ENCODE measurements at regions not wholly inside any gene's neighbourhood (a gene's known extent, or its start where the extent isn't known, plus 50 kb on each side); places are given as distances from the start of the nearest gene placed in this dataset.

GRCh38 chr11:27217948-27218420, 145.0 kb downstream of the CCDC34 start:
- DNase-seq (ENCODE audit: low read depth in 1 of 2, low spot score in 1 of 2) = no peak

GRCh38 chr11:27217496-27217895, 145.5 kb downstream of the CCDC34 start:
- DNase-seq (ENCODE audit: low read depth in 1 of 2, low spot score in 1 of 2) = no peak
- in situ Hi-C loops (cut with HindIII; ENCODE audit: low pct_unique_long_range_greater_than_20kb, low sequenced_read_pairs) = no loop called here
- no peak for TF ChIP-seq JUND (IDR thresholded peaks at IDR 0.05; ENCODE audit: low read depth)

More at GRCh38 chr11:27217948-27218420, 145.0 kb downstream of the CCDC34 start:
- in situ Hi-C loops (cut with HindIII; ENCODE audit: low pct_unique_long_range_greater_than_20kb, low sequenced_read_pairs) = no loop called here
- TF ChIP-seq JUND (IDR thresholded peaks at IDR 0.05; ENCODE audit: low read depth) = no peak

GRCh38 chr11:27216270-27217149, 146.5 kb downstream of the CCDC34 start:
- in situ Hi-C loops (cut with HindIII; ENCODE audit: low pct_unique_long_range_greater_than_20kb, low sequenced_read_pairs) = no loop called here
- TF ChIP-seq JUND (IDR thresholded peaks at IDR 0.05; ENCODE audit: low read depth) = no peak
- no peak for DNase-seq (ENCODE audit: low read depth in 1 of 2, low spot score in 1 of 2)

- no peak for TF ChIP-seq JUND (IDR thresholded peaks at IDR 0.05; ENCODE audit: low read depth)
- in situ Hi-C loops (cut with HindIII; ENCODE audit: low pct_unique_long_range_greater_than_20kb, low sequenced_read_pairs) = no loop called here
- DNase-seq (ENCODE audit: low read depth in 1 of 2, low spot score in 1 of 2) = peak in 1 of 2 experiments; percentile 27
Measured at GRCh38 chr11:27215471-27216269, 147.3 kb downstream of the CCDC34 start.

- TF ChIP-seq JUND (IDR thresholded peaks at IDR 0.05; ENCODE audit: low read depth) = no peak
- DNase-seq (ENCODE audit: low read depth in 1 of 2, low spot score in 1 of 2) = no peak
- in situ Hi-C loops (cut with HindIII; ENCODE audit: low pct_unique_long_range_greater_than_20kb, low sequenced_read_pairs) = no loop called here
Measured at GRCh38 chr11:27214713-27215112, 148.3 kb downstream of the CCDC34 start.

GRCh38 chr11:27213232-27213660, 149.8 kb downstream of the CCDC34 start:
- DNase-seq (ENCODE audit: low read depth in 1 of 2, low spot score in 1 of 2) = no peak
- in situ Hi-C loops (cut with HindIII; ENCODE audit: low pct_unique_long_range_greater_than_20kb, low sequenced_read_pairs) = no loop called here

GRCh38 chr11:27212248-27212780, 150.7 kb downstream of the CCDC34 start:
- DNase-seq (ENCODE audit: low read depth in 1 of 2, low spot score in 1 of 2) = no peak
- in situ Hi-C loops (cut with HindIII; ENCODE audit: low pct_unique_long_range_greater_than_20kb, low sequenced_read_pairs) = no loop called here
- no peak for TF ChIP-seq JUND (IDR thresholded peaks at IDR 0.05; ENCODE audit: low read depth)

More at GRCh38 chr11:27213232-27213660, 149.8 kb downstream of the CCDC34 start:
- no peak for TF ChIP-seq JUND (IDR thresholded peaks at IDR 0.05; ENCODE audit: low read depth)

GRCh38 chr11:27211370-27212127, 151.5 kb downstream of the CCDC34 start:
- DNase-seq (ENCODE audit: low read depth in 1 of 2, low spot score in 1 of 2) = peak in 1 of 2 experiments; percentile 25
- no peak for TF ChIP-seq JUND (IDR thresholded peaks at IDR 0.05; ENCODE audit: low read depth)
- in situ Hi-C loops (cut with HindIII; ENCODE audit: low pct_unique_long_range_greater_than_20kb, low sequenced_read_pairs) = no loop called here

GRCh38 chr11:27210531-27210930, 152.5 kb downstream of the CCDC34 start:
- no peak for DNase-seq (ENCODE audit: low read depth in 1 of 2, low spot score in 1 of 2)
- TF ChIP-seq JUND (IDR thresholded peaks at IDR 0.05; ENCODE audit: low read depth) = no peak
- in situ Hi-C loops (cut with HindIII; ENCODE audit: low pct_unique_long_range_greater_than_20kb, low sequenced_read_pairs) = no loop called here

- in situ Hi-C loops (cut with HindIII; ENCODE audit: low pct_unique_long_range_greater_than_20kb, low sequenced_read_pairs) = no loop called here
- no peak for DNase-seq (ENCODE audit: low read depth in 1 of 2, low spot score in 1 of 2)
Measured at GRCh38 chr11:27209562-27210005, 153.4 kb downstream of the CCDC34 start.

GRCh38 chr11:27208846-27209245, 154.2 kb downstream of the CCDC34 start:
- in situ Hi-C loops (cut with HindIII; ENCODE audit: low pct_unique_long_range_greater_than_20kb, low sequenced_read_pairs) = no loop called here
- no peak for DNase-seq (ENCODE audit: low read depth in 1 of 2, low spot score in 1 of 2)
- no peak for TF ChIP-seq JUND (IDR thresholded peaks at IDR 0.05; ENCODE audit: low read depth)

More at GRCh38 chr11:27209562-27210005, 153.4 kb downstream of the CCDC34 start:
- no peak for TF ChIP-seq JUND (IDR thresholded peaks at IDR 0.05; ENCODE audit: low read depth)
